ENCODE measurements at regions not wholly inside any gene's neighbourhood (a gene's known extent, or its start where the extent isn't known, plus 50 kb on each side); places are given as distances from the start of the nearest gene placed in this dataset.

DNA sequence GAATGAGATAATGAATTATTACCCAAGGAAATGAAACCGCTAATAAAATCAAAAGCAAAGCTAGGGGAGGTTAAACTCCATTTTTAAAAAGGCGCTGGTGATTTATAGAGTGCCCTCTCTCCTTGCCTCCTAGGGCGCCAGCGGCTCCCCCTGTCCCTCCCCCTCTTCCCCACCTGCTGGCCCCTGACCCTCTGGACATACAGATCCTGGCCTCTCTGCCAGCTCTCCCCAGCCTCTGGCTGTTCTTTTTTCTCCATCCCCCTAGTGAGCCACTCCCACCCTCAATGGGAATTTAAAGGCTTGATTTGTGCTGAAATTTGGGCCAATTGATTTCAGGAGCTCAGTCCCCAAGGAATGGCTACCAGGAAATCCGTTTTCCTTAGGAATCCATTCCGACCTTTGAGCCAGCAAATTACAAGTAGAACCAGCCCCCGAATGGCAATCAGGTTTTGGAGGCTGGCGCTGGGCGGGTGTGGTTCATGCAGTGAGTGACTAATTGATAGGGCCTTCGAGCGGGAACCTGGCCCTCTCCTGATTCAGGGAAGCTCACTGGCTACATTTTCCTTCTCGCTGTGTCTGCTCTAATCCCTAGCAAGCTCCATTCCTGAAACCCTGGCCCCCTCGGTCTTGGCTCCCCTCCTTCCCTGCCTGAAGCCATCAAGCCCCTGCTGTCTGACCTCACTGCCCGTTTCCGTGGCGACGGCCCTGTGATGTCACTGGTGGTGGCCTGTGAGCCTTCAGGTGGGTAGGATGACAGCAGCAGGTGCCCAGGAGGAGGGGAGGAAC lies 141.9 kb upstream of the SDK2 start:
- no peak for DNase-seq

DNA sequence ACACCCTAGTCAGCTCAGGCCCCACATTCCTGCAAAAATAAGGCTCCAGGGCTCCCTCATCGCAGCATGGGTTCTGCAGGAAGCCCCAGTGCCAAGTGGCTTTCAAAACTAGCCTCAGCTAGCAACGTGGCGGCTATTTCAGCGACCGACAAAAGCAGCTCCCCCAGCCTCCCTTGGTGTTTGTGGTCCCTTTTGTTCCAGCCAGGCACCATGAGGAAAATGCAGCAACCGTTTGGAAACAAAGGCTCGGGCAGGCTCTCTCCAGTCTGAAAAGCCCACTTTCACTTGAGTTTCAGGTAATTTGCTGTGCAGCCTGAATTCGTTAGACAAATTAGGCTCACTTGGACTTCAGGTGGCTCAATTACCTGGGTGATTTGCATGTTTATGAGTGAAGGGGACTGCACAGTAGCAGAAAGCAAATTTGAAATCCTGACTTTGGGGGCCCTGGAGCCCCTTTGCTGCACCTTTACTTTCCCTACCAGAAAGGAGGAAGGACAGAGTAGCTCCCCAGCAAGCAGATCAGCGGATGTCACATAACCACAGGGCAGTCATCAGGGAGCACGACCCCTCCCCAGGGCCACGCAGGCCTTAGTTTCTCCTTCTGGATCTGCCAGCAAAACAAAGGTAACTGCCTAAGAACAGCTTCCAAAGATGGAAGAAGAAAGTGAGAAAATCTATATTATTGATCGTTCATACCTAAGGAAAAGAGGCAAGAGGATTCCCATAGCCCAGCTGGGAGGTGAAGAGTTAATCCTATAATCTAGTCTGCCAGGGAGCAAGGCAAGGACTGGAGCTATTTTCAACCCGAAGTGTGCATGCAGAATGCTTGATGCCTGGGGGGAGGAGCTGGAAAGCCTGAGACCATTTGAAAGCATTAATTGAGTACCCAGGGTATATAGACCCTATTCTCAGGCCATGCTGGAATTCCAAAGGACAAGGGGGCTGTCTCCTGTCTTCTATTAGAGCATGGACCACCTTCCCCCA lies 143.1 kb upstream of the SDK2 start:
- DNase-seq, result no peak

DNA sequence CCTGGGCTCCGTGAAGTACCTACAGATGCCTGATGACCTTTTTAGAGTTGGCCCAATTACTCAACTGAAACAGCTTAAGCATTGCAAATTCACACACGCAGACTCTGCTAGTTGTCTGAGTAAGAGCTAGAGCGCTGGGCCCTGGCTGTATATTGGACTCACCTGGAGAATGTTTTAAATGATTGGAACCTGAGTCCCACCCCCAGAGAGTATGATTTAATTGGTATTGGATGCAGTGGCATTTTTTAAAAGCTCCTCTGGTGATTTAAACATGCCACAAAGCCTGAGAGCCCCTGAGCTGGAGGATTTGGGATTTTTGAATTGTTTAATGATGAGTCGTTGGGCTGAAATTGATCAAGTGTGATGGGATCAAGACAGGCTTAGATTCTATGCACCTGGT lies 143.9 kb upstream of the SDK2 start:
- no peak for DNase-seq

DNA sequence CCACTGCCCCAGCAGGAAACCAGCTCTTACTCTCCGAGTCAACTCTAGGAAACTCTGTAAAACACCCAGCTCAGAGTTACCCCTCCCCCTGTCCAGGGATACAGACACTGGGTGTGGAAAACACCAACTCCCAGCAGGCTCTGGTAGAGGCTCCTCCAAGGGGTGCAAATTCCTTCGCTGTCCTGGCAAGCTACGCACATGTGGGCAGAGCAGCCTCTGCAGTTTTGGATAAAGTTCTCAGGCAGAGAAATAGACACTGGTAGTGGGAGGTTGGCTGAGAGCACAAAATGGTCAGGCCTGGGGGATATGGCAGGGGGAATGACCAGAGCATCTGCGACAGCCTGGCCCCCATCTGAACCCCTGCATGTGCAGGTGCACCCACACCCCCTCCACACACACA lies 146.9 kb upstream of the SDK2 start:
- DNase-seq, result no peak

DNA sequence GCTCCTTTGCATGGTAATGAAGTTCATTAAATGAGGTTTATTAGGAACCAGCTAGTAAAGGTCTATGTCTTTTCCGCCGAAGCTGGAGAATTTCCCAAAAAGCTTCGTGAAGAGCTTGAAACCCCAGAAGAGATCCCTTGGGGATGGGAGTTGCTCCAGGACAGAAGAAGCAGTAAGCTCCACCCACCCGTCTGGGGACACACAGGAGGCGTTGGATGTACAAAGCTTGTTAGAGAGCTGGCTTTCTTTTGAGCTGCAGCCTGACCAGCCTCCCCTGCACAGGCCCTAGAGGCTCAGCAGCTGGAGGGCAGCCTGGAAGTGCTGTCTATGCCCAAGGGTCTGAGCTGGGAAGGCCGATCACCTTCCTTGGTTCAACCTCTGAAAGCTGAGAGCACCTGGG lies 147.4 kb upstream of the SDK2 start:
- DNase-seq, result no peak

DNA sequence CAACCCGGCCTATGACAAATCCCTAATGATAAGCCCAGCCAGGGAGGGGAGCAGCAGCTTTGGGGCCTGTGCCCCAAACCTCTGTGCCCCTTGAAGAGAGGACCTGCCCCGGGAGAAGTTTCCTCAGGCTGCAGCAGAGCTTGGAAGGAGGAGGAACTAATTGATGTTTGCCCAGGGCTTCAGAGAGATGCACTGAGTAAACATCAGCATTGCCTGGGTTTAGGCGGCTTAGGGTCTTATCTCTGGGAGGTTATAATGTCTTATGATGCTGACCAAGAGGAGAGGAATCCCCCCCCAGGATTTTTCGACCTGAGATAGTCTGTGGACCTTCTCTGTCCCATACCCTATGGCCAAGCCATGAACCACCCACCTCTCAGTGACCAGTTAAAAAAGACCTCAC lies 148.7 kb upstream of the SDK2 start:
- no peak for DNase-seq

DNA sequence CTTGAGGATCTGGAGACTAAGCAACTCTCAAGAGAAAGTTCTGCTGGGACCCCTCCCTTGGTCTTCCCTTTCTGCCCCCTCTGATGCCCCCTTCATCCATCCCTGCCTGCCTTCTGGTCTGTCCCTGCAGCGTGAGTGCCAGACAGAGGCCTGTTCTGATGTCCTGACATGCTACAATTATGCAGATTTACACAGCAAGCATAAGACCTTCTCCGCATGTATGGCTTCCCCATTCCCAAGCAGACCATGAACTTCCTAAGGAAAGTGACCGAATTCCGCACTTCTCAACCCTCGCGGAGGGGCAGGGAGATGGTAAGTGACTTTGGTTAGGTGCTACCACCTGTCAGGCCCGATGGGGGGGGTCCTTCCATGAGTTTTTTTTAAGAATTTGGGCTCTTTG lies 150.1 kb upstream of the SDK2 start:
- DNase-seq, result no peak

DNA sequence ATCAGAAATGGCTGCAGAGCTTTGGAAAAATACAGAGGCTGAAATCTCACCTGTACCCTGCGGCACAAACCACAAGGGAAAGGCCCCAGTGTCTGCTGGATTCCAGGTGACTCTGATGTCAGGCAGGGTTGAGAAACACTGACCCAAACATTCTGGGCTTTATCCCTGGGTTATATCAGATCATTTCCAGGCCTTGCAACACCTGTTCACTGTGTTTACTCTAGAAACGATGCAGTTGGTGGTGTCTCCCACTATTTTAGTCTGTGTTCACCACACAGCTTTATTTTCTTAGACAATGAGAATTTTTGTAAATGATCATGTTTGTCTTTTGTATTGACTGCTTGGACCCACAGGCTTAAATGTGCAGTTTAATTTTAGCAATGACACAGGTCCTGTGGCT lies 151.5 kb upstream of the SDK2 start:
- no peak for DNase-seq

DNA sequence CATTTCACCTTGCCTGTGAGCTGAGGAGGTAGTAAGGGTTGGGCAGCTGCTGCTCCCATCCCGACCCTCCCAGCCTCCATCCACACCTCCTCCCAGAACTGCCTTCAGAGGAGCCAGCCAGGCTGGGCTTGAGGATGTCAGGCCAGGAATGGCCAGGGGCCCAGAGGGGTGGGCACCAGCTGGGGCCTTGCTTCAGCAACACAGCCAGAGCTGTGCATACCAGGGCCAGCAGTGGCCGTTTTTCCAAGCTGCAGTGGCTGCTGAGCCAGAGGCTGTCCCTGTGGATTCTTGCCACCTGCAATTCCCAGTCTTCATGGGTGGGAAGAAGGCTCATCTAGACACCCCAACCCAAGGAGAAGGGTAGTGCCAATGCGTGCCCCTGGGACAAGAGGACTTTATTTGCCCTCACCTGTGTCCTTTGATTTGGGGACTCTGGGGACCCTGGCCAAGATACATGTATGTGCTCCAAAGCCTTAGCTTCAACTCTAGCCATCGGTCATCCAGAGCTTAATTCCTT lies 153.4 kb upstream of the SDK2 start:
- no peak for DNase-seq

DNA sequence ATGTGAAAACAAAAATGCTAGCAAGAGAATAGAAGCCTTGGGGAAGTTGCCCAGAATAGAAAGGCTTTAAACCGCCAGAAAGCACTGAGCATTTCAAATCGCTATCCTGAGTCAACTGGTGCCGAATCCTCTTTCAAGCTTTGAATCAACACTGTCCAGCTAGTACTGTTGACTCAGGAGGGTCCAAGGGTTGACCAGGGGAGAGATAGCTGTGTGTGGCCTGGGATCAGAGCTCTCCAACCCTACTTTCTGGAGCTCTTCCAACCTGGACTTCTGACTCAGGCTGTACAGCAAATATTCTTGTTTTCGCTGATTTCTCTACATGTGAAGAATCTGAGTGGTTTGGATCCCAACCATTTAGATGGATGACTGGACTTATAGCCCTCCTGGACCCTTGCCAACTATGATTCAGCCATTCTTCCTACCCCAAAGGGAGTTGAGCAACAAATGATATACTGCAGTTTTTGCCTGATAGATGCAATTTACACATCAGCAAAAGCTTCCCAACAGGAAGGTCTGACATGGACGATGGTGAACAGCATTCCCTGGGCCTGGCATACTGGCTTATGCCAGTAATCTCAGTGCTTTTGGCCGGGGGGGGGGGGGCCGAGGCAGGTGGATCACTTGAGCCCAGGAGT lies 154.0 kb upstream of the SDK2 start:
- no peak for DNase-seq

DNA sequence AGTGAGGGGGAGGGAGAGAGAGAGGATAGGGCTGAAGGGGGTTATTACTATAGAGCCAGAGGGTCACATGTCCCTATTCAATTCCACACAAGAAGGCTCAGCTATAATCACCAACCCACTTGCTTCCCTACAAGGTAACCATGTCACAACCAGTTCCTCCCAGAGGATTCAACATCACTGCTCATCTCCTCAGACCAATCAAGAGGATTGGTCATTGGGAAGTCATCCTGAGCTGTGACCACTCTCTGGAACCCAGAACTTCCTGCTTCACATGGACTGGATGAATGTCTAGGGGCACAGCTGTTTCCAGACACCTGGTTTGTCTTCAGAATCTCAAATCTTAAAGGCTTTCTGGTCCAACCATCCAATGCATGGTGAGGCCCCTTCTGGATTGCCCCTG lies 154.9 kb upstream of the SDK2 start:
- no peak for DNase-seq

DNA sequence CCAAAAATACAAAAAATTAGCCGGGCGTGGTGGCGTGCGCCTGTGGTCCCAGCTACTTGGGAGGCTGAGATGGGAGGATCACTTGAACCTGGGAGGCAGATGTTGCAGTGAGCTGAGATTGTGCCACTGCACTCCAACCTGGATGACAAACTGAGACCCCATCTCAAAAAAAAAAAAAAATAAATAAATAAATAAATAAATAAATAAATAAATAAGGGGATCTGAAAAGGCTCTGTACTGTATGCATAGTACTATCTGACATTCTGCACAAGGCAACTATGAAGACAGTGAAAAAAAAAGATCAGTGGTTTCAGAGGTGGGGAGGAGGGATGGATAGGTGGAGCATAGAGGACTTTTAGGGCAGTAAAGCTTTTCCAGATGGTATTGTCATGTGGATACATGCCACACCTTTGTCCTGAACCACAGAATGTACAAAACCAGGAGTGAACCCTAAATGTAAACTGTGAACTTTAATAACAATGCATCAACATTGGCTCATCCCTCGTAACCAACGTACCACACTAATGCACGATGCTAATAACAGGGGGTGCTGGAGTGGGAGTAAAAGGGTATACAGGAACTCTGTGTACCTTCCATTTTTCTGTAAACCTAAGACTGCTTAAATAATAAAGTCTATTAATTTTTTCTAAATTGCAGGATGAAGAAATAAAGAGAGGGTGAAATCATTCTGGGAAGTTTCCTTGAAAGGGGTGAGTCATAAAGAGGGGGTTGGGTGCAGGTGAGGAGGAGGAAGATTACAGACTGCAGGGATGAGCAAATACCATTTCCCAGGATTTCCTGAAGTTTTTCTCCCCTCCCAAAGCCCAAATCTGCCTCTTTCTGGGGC lies 155.8 kb upstream of the SDK2 start:
- no peak for DNase-seq

DNA sequence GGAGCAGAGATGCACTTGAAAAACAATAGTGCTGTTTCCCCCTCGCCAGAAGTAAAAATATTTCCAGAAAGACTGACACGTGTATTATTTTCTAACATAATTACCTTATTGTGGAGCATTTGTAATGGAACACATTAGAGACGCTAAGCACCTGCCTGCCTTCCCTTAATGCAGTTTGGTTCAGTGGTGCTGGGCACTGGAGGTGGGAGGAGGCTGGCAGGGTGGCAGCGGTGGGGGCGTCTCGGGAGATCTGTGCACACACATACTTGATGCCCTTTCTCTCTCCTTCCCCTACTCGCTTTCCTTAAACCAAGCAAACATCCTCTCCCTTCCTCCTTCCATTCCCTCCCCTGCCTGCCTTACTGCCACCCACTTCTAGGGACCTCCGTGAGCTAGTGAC lies 156.6 kb upstream of the SDK2 start:
- no peak for DNase-seq

DNA sequence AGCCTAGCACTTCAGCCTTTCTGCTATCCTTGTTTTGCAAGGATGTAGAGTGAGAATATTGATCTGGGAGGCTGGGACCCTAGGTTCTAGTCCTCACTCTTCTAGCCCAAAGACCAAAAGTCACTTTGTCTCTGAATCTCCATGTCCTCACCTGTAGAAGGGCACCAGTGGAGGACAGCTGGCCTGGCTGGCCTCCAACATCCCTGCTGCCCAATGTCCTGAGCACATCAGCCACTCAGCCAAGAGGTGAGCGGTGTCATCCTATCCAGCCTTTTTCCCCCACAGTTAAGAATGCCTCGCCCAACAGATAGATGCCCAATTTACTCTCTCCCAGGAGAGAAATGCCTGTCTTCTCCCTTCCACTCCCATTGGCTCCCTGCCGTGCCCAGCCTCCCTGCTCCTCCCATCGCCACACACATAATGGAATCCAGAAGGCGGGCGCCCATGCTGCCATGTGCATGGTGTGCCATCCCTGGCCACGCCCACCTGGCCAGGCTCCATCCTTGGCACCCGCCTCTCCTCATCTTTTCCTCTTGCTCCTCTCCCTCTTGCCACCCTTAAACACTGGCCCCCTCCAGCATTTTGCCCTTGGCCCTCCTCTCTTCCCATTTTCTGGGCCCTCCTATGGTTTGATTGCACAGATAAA lies 157.3 kb upstream of the SDK2 start:
- DNase-seq, result no peak

DNA sequence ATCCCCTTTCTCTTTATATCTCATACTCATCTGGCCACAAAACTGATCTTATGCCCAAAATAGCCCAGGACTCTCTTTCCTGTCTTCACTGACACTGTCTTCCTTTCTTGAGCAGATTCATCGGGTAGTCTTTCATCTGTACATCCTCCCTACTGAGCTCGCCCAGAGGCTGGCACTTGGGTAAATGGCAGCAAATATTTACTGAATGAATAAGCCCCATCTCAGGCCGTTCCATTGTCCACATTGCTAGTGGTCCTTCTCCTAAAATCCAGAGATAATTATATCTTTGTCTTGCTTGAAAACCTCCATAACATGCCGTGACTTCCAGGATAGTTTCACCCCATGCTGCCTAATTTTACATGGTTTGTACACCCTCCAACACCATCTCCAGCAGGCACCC lies 158.1 kb upstream of the SDK2 start:
- DNase-seq, result no peak

DNA sequence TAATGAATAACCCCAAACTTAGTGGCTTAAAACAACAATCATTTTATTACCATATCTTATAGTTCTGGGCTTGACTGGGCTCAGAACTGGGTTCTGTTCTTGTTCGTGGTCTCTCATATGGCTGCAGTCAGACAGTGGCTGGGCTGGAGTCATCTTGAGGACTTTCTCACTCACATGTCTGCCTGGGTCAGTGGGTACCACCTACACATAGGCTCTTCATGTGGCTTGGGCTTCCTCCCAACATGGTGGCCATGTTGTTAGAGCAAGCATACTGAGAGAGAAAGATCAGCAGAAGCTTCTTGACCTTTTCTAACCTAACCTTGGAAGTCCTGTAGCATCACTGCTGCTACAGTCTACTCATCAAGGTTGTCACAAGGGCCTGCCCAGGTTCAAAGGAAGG lies 158.6 kb upstream of the SDK2 start:
- DNase-seq, result no peak

DNA sequence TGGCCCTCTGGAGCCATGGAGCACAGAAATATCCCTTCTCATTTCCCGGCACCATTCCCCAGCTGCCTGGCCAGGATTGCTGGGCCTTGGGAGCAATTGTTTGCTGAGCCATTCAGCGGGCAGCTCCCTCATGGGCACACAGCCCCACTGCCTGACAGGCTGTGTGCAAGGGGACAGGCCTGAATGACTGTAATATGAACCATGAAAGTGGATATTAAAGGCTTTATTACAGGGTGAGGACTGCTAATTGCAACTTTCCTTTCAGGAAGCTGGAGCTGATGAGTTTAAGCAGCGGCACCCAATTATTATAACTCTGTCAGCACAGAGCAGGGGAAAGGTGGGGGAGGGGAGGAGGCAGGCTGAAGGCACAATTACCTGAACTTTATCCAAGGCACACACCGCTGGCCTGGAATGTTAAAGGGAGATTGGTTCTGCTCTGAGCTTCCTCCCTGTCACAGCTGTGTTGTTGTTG lies 159.8 kb upstream of the SDK2 start:
- DNase-seq, result no peak

DNA sequence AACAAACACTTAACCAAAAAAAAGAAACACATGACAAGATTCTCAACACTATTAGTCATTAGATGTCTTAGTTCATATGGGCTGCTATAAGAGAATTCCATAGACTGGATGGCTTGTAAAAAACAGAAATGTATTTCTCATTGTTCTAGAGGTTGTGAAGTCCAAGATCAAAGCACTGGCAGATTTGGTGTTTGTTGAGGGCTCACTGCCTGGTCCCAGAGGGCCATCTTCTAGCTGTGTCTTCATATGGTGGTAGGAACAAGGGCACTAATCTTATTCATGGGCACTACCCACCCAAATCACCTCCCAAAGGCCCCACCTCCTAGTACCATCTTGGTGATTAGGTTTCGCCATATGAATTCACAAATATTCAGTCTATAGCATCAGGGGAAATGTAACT lies 162.5 kb upstream of the SDK2 start:
- no peak for DNase-seq

DNA sequence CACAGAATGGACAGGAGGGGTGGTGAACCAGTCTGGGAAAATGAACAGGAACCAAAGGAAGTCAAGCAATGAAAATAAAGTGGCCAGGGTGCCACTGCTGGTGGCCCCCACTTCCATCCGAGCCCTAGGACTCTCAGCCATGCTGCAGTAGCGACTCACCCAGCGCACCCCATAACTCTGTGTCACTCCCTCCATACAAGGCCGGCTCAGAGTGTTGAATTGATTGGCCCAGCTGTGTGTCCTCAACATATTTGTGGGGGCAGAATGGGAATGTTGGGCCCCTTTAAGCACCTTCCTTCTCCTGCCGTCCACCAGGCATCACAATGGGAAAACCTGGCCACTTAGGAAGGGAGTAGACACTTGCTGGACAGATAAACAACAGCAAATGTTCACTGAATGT lies 169.0 kb upstream of the SDK2 start:
- no peak for DNase-seq

DNA sequence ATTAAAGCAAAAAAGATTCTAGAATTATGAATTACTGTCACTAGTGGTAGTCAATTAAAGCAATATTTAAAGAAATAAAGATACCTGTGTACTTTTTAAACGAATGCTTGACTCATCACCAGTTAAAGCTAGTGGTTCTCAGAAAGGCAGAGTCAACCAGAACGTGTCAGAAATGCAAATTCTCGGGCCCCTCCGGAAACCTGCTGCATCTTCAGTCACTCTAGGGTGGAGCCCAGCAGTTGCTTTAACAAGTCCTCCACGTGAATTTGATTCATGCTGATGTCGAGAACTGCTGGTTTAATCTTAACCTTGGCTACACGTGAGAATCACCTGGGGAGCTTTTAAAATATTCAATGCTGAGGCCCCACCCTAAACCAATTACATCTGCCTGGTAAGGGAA lies 169.8 kb upstream of the SDK2 start:
- DNase-seq, result no peak

DNA sequence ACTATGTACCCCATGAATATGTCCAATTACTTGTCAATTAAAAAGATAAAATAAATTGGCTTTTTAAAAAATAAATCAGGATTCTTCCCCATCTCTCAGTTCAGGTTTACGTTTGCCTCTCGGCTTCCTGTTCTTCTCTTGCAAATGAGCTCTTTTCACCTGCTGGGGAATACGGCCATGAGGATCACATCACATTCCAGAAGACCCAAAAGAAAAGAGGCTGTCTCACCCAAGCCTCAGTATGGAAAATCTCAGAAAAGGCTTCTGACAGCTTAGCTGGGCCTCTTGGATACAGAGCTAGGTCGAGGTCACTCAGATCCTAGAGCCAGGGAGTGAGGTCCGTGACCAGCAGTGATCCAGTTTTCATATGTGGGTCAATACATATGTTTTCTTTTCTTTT lies 171.2 kb upstream of the SDK2 start:
- DNase-seq, result no peak
